ENCODE measurements at regions not wholly inside any gene's neighbourhood (a gene's known extent, or its start where the extent isn't known, plus 50 kb on each side); places are given as distances from the start of the nearest gene placed in this dataset.

DNA sequence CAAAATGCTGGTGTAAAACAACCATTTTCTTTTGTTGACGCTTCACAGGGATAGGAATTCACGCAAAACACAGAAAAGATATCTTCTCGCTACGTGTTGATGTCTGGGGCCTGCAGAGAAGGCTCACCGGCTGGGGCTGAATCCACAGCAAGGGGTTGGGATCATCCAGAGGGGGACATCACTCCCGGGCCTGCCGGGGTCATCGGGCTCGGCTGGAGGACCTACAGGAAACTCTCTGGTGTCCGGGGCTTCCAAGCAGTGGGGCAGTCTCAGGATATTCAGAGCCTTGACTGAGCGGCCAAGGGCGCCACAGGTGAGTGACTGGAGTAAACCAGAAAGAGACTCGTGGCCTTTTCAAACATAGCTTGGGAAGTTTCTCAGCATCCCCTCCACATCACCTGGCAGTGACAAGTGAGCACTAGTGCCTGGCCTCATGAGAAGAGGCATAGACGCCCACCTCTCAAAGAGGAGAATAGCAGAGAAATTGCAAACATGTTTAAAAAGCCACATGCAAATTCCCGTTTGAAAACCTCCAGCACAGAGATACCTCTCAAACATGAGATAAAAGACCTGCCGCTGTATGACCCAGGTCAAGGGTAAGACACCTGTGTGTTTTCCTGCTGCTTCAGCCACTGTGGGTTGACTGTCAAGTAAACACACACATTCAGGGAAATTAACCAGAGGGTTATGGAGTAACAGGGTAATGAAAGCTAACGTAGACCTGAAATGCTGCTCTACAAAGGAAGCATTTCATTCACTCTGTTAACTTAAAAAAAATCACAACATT lies 50.8 kb upstream of the SIMC1 start:
- TF ChIP-seq, protein P1, sequence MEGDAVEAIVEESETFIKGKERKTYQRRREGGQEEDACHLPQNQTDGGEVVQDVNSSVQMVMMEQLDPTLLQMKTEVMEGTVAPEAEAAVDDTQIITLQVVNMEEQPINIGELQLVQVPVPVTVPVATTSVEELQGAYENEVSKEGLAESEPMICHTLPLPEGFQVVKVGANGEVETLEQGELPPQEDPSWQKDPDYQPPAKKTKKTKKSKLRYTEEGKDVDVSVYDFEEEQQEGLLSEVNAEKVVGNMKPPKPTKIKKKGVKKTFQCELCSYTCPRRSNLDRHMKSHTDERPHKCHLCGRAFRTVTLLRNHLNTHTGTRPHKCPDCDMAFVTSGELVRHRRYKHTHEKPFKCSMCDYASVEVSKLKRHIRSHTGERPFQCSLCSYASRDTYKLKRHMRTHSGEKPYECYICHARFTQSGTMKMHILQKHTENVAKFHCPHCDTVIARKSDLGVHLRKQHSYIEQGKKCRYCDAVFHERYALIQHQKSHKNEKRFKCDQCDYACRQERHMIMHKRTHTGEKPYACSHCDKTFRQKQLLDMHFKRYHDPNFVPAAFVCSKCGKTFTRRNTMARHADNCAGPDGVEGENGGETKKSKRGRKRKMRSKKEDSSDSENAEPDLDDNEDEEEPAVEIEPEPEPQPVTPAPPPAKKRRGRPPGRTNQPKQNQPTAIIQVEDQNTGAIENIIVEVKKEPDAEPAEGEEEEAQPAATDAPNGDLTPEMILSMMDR (IDR thresholded peaks at IDR 0.05), result no peak
- no peak for TF ChIP-seq POLR2AphosphoS5 (IDR thresholded peaks at IDR 0.05)
